Epithelial cell of proximal tubule (primary cell): ENCODE measurements at regions not wholly inside any gene's neighbourhood (a gene's known extent, or its start where the extent isn't known, plus 50 kb on each side); places are given as distances from the start of the nearest gene placed in this dataset.

Source experiments
- DNase-seq: peaks from one replicate; pipeline ENCODE4 v3.0.0-alpha.2; 2011; ENCODE audit warnings: low read depth
- H3K4me3 ChIP-seq: 2 replicates; pipeline ENCODE4 v1.5.1; 2011; ENCODE audit warnings: low read depth, mild to moderate bottlenecking, low read length
- TF ChIP-seq, protein P1 (sequence below): conservative IDR thresholded peaks from 2 replicates; pipeline ENCODE4 v1.5.1; 2012; ENCODE audit warnings: low read depth, mild to moderate bottlenecking, low read length

DNA sequence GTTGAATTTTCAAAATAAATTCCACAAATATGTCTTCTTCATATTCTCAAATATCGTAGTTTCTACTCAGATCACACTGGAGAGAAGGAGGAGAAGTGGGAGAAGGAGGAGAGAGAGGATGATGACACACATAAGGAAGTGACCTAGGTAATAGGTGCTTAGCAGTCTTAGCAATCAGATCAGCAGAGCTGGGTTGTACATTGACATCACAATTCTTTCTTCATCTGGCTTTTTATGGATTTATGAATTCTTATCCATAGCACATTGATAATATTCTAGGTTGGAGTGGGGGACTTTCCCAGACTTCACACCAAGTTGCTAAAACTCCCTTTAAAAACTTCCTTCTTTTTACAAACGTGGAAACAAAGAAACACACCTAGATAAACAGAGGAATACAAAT is 86.9 kb downstream of the FGF9 start:
- TF ChIP-seq, protein P1, sequence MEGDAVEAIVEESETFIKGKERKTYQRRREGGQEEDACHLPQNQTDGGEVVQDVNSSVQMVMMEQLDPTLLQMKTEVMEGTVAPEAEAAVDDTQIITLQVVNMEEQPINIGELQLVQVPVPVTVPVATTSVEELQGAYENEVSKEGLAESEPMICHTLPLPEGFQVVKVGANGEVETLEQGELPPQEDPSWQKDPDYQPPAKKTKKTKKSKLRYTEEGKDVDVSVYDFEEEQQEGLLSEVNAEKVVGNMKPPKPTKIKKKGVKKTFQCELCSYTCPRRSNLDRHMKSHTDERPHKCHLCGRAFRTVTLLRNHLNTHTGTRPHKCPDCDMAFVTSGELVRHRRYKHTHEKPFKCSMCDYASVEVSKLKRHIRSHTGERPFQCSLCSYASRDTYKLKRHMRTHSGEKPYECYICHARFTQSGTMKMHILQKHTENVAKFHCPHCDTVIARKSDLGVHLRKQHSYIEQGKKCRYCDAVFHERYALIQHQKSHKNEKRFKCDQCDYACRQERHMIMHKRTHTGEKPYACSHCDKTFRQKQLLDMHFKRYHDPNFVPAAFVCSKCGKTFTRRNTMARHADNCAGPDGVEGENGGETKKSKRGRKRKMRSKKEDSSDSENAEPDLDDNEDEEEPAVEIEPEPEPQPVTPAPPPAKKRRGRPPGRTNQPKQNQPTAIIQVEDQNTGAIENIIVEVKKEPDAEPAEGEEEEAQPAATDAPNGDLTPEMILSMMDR: no peak
- H3K4me3 ChIP-seq: no peak overlapping the region
- DNase-seq: no peak

DNA sequence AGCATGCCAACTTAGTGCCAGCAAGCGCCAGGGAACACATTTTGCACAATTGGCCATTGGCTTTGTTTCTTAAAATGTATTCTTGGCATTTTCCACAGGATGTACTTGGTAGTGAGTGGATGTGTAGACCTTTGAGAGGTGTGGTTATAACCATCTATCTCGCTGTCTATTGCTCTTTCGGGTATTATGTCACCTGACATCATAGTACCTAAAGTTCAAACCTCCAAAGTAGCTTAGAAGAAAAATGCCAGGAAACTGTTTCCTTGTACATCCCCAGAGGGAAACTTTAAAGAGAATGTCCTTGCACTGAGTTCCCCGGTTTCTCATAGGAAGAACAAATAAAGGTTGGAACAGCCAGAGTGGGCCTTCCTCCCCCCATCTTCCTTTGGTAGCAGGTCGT is 87.6 kb downstream of the FGF9 start:
- H3K4me3 ChIP-seq: no peak overlapping the region
- TF ChIP-seq, protein P1: no peak
- DNase-seq: no peak

DNA sequence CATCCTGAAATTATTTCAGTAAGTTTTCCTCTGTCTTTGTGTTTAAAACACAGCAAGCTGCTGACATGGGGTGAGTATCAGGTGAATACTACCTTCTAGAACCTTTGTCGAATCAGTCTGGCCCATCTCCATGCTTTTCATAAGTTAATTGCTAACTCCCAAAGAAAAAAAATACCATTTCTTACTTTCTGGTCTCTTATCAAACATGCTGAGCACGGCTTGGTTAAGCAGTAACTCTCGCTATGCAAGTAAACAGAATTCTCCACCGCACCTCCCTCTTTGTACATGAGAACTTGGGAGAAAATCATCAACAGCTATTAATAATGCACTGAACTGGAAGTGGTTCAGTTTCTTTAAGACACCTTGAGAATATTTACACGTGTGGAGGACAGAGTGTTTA is 88.6 kb downstream of the FGF9 start:
- DNase-seq: no peak
- TF ChIP-seq, protein P1: no peak
- H3K4me3 ChIP-seq: no peak overlapping the region

DNA sequence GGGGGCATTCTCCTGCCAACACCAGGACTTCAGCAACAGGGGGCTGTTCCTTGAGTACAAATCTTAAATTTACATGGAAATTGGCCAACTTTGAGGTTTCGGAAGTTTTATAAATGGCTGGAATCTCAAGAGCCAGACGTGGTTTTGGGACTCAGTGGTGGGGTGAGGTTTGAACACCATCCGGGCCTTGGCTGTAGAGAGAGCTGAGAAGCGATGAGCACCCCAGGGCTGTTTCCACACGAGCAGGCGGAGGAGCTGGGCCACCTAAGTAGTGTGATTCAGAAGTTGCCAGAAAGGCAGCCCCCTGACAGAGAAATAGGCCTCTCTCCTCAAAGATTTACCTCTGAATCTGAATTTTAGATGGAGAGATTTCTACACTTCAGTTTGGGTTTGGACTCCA is 89.0 kb downstream of the FGF9 start:
- no peak for DNase-seq
- no peak overlapping the region for H3K4me3 ChIP-seq
- TF ChIP-seq, protein P1: no peak

DNA sequence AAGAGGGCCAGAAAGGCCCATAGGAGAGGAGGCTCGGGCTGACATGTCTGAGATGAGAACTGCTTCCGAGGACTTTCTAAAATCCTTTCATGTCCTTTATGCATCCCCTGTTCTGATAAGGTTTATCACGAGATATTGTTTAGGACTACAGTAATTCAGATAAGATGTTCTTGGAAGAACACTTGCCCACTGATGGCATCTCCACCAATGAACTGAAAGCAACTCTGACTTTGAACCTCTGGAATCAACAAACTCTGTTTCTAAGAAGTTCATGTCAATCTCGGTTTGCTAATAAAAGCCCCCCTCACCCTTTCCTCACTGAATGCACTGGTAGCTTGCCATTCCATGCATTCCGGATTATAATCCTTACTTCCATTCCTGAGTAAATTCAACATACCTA is 90.9 kb downstream of the FGF9 start:
- DNase-seq: no peak
- no peak overlapping the region for H3K4me3 ChIP-seq
- TF ChIP-seq, protein P1: no peak

DNA sequence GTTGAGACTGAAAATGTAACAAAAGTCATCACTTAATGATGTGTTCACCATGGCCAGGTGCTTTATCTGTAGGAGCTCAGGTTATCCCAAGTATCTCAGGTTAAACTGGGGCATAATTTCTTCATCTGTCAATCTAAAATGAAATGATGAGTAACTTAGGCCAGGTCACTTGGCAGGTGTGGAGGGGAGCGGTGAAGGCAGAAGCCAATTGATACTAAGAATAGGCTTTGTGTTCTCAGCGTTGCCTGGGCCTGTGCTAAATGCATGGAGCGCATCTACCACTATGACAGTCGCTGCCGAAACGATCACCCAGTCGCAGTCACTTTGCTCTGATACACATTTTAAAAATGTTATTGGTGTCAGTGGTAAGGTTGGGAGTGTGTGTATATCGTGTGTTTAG is 91.6 kb downstream of the FGF9 start:
- TF ChIP-seq, protein P1: no peak
- DNase-seq: no peak
- H3K4me3 ChIP-seq: no peak overlapping the region

DNA sequence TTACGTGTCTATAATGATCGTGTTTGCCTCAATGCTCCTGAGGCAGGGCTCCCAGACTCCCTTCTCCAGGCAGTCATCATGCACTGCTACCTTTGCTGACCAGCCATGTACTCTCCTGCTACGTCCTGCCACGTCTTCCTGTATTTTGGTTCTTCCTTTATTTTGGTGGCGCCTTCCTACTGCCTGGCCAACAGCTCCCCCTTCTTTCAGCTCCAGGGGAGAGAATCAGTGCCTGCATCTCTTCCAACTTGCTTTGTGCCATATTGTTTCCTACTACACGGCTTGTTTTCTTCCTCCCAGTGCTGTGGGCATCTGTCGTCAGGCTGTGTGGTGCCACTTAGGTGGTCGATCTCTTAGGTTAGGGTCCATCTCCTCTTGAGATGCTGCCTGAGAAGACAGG is 96.2 kb downstream of the FGF9 start:
- TF ChIP-seq, protein P1: peak; percentile 2
- no peak for DNase-seq
- no peak overlapping the region for H3K4me3 ChIP-seq
